Fibroblast of pulmonary artery (primary cell): ENCODE measurements at regions not wholly inside any gene's neighbourhood (a gene's known extent, or its start where the extent isn't known, plus 50 kb on each side); places are given as distances from the start of the nearest gene placed in this dataset.

Experiments
- DNase-seq: peaks from one replicate; pipeline ENCODE4 v3.0.0-alpha.2; 2010; ENCODE audit warnings: low read depth
- H3K4me3 ChIP-seq: replicated peaks from 2 replicates; pipeline ENCODE4 v1.5.1; 2011; ENCODE audit warnings: low read depth, mild to moderate bottlenecking, control low read depth, low read length, moderate library complexity
- TF ChIP-seq, protein P1 (sequence below): IDR thresholded peaks from 2 replicates; pipeline ENCODE4 v1.5.1; 2011; ENCODE audit warnings: mild to moderate bottlenecking, control low read depth, low read length, inconsistent platforms; ENCODE audit errors: missing control alignments

DNA sequence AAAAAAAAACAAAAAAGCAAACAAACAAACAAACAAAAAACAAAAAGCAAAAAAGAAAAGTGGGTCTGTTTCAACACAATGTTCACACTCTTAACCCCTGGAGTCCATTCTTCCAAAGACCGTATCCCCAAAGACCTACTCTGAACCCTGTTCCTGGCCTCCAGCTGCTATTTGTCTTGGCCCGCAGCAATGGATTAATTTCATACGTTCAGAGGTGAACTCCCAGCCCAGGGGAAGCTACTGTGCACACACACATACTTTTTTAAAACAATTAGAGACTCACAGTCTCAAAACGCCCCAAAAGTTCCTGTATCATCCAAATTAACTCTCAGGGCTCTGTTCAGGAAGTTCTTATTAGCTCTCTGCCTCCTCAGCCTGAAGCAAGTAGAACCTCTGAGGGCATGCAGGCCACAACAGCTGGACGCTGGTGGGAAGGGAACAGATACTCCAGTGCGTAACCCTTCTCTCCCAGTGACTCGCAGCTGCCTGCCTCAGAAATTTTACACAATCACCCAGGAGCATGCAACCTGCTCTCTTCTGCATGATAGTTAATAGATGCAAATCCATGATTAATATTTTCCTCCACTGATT, 395.4 kb downstream of the RRAGC start:
- no peak overlapping the region for H3K4me3 ChIP-seq
- TF ChIP-seq, protein P1, sequence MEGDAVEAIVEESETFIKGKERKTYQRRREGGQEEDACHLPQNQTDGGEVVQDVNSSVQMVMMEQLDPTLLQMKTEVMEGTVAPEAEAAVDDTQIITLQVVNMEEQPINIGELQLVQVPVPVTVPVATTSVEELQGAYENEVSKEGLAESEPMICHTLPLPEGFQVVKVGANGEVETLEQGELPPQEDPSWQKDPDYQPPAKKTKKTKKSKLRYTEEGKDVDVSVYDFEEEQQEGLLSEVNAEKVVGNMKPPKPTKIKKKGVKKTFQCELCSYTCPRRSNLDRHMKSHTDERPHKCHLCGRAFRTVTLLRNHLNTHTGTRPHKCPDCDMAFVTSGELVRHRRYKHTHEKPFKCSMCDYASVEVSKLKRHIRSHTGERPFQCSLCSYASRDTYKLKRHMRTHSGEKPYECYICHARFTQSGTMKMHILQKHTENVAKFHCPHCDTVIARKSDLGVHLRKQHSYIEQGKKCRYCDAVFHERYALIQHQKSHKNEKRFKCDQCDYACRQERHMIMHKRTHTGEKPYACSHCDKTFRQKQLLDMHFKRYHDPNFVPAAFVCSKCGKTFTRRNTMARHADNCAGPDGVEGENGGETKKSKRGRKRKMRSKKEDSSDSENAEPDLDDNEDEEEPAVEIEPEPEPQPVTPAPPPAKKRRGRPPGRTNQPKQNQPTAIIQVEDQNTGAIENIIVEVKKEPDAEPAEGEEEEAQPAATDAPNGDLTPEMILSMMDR, result no peak
- no peak for DNase-seq

DNA sequence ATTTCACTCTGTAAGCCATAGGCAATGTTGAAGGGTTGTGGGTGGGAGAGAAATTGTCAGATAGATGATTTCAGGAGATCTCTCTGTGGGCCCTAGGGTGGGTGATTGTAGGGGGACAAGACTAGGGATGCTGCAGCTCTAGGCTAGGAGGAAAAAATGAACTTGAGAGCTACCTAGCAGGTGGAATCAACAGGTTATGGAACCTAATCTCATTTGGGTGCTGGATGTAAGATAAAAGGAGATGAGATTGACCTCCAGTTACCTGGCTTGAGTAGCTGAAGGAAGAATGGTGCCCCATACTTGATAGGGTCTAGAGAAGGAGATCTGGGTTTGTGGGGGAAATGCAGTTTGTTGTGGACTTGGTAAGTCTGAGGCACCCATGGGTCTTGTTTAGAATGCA, 396.5 kb downstream of the RRAGC start:
- DNase-seq, result no peak
- TF ChIP-seq, protein P1, result no peak
- no peak overlapping the region for H3K4me3 ChIP-seq

DNA sequence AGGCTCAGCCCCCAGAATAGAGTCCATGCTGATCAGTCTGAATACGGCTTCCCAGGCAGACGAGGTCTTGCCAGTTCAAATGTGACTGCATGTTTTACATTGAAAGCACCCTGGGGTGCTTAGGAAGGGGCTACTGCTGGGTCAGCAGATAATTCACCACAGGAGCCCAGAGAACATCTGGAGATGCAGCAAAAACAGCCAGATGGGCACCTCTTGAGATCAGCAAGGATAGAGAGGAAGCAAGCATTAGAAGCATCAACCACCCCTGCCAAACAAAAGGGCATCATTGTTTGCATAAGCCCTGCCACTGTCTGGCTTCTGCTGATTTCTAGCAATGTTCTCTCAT, 403.1 kb downstream of the RRAGC start:
- H3K4me3 ChIP-seq, result no peak overlapping the region
- no peak for DNase-seq
- TF ChIP-seq, protein P1, result no peak

DNA sequence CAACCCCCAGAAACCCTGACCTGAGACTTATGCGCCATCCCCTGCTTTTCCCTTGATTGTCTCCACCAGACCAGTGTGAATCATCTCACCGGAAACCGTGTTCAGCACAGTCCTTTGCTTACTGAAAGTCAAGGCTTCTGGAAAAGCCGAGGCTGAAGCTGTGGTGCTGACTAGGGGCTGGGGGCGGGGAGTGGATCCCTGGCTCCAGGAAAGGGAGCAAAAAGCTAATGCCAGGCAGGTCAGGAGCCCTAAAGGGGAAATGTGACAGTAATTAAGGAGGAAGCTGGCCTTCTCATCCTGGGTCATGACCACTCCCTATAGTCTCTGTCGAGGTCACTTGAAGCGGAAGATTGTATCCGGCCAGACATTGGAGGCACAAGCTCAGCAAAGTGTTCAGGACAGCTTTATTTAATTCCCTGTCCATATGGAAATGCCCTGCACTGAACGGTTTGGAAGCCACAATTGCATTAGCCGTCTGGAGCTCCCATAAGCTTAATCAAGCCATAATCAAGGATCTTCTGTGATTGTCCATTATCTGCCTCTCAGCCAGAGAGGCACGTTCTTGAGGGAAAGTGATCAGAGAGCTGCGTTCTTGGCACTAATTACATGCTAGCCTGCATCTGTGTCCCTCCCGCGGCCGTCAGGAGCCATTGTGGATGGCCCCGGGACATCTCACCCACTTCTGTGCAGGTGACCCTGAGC, 403.6 kb downstream of the RRAGC start:
- peak; percentile 1 for DNase-seq
- no peak overlapping the region for H3K4me3 ChIP-seq
- TF ChIP-seq, protein P1, result no peak

DNA sequence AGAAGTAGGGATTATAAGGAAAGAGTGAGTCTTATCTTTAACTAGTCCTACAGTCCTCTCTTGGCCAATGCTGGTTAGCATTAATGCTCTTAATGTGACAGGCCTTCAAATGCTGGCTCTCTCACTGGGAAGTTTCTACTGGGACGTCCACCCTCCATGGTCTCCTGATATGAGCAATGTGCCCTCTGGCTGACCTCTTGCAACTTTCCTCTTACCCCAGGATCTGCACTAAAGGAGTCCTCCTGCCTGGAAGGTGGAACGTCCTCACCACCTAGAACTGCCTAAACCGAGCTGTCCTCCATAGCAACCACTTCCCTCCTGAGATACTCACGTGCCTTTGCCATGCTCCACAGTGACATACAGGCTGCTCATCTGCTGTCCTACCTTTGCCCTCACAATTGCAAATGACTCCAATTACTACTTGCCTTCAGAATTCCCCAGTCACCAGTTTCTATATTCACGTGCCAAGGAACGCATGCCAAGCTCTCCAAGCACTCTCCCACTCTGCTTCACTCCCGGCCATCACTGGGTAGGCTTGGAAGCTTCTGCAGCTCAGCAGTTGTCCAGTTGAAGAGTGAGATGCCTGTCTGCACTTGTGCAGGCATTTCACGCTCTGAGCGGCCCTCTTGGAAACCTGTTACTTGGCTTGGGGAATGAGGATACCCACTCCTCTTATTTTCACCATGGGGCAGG, 404.7 kb downstream of the RRAGC start:
- no peak for DNase-seq
- TF ChIP-seq, protein P1, result no peak
- no peak overlapping the region for H3K4me3 ChIP-seq

DNA sequence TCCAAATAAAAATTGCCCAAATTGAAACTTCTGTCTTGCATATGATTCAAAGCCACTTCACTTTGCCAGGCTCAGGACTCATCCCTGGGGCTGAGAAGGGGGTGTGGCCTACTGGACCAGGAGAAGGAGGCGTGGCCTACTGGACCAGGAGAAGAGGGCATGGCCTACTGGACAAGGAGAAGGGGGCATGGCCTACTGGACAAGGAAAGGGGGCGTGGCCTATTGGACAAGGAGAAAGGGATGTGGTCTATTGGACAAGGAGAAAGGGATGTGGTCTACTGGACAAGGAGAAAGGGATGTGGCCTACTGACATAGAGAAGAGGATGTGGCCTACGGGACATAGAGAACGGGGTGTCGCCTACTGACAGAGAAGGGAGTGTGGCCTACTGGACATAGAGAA, 405.3 kb downstream of the RRAGC start:
- TF ChIP-seq, protein P1, result no peak
- no peak for DNase-seq
- no peak overlapping the region for H3K4me3 ChIP-seq
